ENCODE measurements at regions not wholly inside any gene's neighbourhood (a gene's known extent, or its start where the extent isn't known, plus 50 kb on each side); places are given as distances from the start of the nearest gene placed in this dataset.
"Not testable (repeated sequence)": the region's sequence is repeated elsewhere in the genome, so short reads cannot be mapped to it uniquely, and the experiment has no call there.

DNA sequence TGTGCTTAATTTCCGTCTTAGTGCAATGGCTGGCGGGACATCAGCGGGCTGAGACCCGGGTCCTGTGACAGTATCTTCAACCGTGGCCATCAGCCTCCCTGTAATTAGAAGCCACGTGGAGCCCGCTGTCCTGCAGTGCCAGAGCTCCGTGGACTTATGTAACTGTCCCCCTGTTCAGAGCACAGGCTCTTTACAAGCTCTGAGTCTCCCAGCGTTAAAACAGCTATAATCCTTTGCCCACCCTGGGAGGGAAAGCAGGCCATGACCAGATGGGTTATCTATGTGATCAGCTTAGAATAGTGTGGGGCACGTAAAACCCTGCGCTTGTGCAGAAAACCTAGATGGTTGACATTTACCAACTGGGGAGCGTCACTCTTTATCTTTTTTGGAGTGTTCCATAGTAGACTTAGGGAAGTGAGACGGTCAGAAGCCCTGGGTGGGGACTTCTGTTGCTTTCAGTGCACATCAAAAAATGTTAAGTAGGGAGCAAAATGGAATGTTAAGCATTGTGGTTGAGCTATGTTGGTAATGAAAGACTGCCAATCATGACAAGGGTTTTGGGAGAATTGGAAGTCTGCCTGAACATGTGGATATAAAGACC is 103.5 kb upstream of the CADM1 start:
- 70% methylated on average over 13 of the region's 13 CpGs for WGBS (ENCODE audit: insufficient coverage)
- H3K36me3 Mint-ChIP-seq: no peaks in the 10 kb centered on the region
- peaks cover 0 to 6% of the 10 kb centered on the region in 2 experiments for H3K27me3 ChIP-seq (replicated peaks in 1 of 2; ENCODE audit: control insufficient read depth in 2 of 2, extremely low read depth in 1 of 2, insufficient read depth in 2 of 2, low read length in 1 of 2)
- POLR2A ChIA-PET: no interaction called here
- ATAC-seq (replicated peaks in 1 of 4) (no peak), DNase-seq (no peak)
- peaks cover 6 to 11% of the 10 kb centered on the region in 2 donors for H3K27me3 Mint-ChIP-seq
- CTCF ChIA-PET: no interaction called here
- no peaks in the 10 kb centered on the region for H3K4me1 ChIP-seq (ENCODE audit: control insufficient read depth in 1 of 2, extremely low read depth in 1 of 2, insufficient read depth in 2 of 2, low read length in 2 of 2)
- no peak overlapping the region for H3K27ac ChIP-seq (ENCODE audit: low read length)
- H3K27ac Mint-ChIP-seq: no peak overlapping the region
- H3K4me3 Mint-ChIP-seq: no peak overlapping the region
- H3K4me3 ChIP-seq (ENCODE audit: control insufficient read depth in 1 of 2, extremely low read depth in 1 of 2, low read length in 1 of 2): no peak overlapping the region
- peaks cover 0 to 8% (median 0%) of the 10 kb centered on the region in 3 donors for H3K9me3 Mint-ChIP-seq
- no peaks in the 10 kb centered on the region for H3K9me3 ChIP-seq
- no peaks in the 10 kb centered on the region for H3K36me3 ChIP-seq (ENCODE audit: control insufficient read depth in 2 of 2, extremely low read depth in 1 of 2, insufficient read depth in 1 of 2, low read length in 1 of 2)
- no peaks in the 10 kb centered on the region for H3K4me1 Mint-ChIP-seq

DNA sequence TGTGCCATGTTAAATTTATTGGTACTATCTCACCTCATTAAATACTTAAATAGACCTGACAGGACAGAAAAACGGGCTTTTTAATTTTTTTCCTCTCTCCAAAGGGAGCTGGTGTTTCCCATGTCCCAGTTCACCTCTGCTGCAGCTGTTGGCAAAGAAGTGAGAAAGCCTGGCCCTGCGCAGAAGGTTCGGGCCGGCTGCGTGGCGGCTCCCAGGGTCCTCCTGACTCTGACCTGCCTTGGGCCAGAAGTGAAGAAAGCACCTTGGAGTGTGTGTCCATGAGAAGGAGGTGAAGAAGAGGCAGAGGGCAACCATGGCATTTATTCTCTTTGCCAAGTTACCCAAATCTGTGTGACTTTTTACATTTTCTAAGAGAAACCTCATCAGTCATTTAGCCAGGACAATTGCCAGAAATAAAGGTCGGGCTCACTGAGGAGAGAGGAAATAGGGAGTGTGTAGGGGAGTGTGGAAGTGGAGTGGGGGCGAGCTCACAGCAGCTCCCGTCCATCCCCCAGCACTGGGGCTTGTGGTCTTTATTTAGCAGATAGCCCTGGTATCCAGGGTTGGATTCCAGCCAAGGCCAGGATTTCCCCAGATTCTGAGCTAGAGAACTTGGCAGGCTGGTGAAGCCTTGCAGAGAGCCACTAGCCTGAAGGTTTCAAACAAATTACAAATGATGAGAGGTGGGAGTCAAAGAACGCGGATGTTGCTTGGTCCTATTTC is 102.4 kb upstream of the CADM1 start:
- Mint-ChIP-seq H3K36me3 (no peaks in the 10 kb centered on the region), H3K9me3 (peaks cover 0 to 2% (median 0%) of the 10 kb centered on the region in 3 donors), H3K27me3 (peaks cover 5 to 8% of the 10 kb centered on the region in 2 donors), H3K4me1 (no peaks in the 10 kb centered on the region), H3K4me3 (no peak overlapping the region), H3K27ac (no peak overlapping the region)
- ATAC-seq (replicated peaks in 1 of 4): no peak
- H3K4me3 ChIP-seq (ENCODE audit: control insufficient read depth in 1 of 2, extremely low read depth in 1 of 2, low read length in 1 of 2): no peak overlapping the region
- ChIA-PET POLR2A (no interaction called here), CTCF (no interaction called here)
- DNase-seq: no peak
- H3K9me3 ChIP-seq: no peaks in the 10 kb centered on the region
- H3K4me1 ChIP-seq (ENCODE audit: control insufficient read depth in 1 of 2, extremely low read depth in 1 of 2, insufficient read depth in 2 of 2, low read length in 2 of 2): no peaks in the 10 kb centered on the region
- WGBS (ENCODE audit: insufficient coverage): 25% methylated on average over 2 of the region's 11 CpGs
- no peak overlapping the region for H3K27ac ChIP-seq (ENCODE audit: low read length)
- no peaks in the 10 kb centered on the region for H3K36me3 ChIP-seq (ENCODE audit: control insufficient read depth in 2 of 2, extremely low read depth in 1 of 2, insufficient read depth in 1 of 2, low read length in 1 of 2)
- H3K27me3 ChIP-seq (replicated peaks in 1 of 2; ENCODE audit: control insufficient read depth in 2 of 2, extremely low read depth in 1 of 2, insufficient read depth in 2 of 2, low read length in 1 of 2): peaks cover 0 to 6% of the 10 kb centered on the region in 2 experiments

DNA sequence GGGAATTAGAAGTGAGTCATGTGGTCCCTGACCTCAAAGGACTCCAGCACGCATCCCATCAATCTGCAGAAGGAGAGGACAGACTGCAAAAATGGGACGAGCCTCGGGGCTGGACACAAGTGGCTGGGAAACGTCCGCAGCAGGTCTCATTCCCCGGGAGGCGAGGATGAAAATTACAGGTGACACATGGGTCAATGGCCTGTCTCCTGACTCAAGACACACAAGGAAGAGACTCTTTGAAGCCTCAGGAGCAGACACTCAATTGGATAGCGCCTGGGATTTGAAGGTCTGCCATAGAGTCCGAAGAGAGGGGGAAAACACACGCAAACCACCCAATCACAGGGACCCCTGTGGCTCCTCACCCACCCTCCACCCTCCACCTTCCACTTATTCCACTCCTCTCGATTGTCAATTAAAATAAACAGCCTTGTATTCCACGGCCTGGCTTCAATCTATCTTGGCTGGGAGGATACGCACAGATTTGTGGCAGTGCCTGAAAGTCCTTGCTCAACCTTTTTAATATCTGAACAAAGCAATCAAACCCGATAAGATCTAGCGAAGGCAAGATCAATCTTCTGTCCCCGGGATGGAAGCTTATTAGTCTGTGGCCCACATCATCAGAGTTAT is 101.8 kb upstream of the CADM1 start:
- H3K27ac ChIP-seq (ENCODE audit: low read length): no peak overlapping the region
- H3K4me3 ChIP-seq (ENCODE audit: control insufficient read depth in 1 of 2, extremely low read depth in 1 of 2, low read length in 1 of 2): no peak overlapping the region
- ATAC-seq (replicated peaks in 1 of 4) (no peak), DNase-seq (no peak)
- no peaks in the 10 kb centered on the region for H3K9me3 Mint-ChIP-seq
- H3K27ac Mint-ChIP-seq: no peak overlapping the region
- CTCF ChIA-PET: no interaction called here
- 82% methylated on average over 11 of the region's 16 CpGs for WGBS (ENCODE audit: insufficient coverage)
- no peak overlapping the region for H3K4me3 Mint-ChIP-seq
- H3K27me3 Mint-ChIP-seq: peaks cover 5 to 8% of the 10 kb centered on the region in 2 donors
- H3K4me1 ChIP-seq (ENCODE audit: control insufficient read depth in 1 of 2, extremely low read depth in 1 of 2, insufficient read depth in 2 of 2, low read length in 2 of 2): no peaks in the 10 kb centered on the region
- POLR2A ChIA-PET: no interaction called here
- H3K4me1 Mint-ChIP-seq: no peaks in the 10 kb centered on the region
- peaks cover 0 to 6% of the 10 kb centered on the region in 2 experiments for H3K27me3 ChIP-seq (replicated peaks in 1 of 2; ENCODE audit: control insufficient read depth in 2 of 2, extremely low read depth in 1 of 2, insufficient read depth in 2 of 2, low read length in 1 of 2)
- H3K36me3 Mint-ChIP-seq: no peaks in the 10 kb centered on the region
- H3K9me3 ChIP-seq: no peaks in the 10 kb centered on the region
- H3K36me3 ChIP-seq (ENCODE audit: control insufficient read depth in 2 of 2, extremely low read depth in 1 of 2, insufficient read depth in 1 of 2, low read length in 1 of 2): no peaks in the 10 kb centered on the region

DNA sequence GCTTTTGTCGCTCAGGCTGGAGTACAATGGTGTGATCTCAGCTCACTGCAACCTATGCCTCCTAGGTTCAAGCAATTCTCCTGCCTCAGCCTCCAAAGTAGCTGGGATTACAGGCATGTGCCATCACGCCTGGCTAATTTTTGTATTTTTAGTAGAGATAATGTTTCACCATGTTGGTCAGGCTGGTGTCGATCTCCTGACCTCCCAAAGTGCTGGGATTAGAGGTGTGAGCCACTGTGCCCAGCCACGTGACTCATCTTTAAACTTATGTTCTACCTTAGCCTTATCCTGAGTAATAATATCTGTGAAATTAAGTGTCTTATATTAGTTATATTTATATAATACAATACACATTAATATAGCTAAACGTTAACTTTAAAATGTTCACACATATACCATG is 101.2 kb upstream of the CADM1 start:
- H3K4me3 ChIP-seq (ENCODE audit: control insufficient read depth in 1 of 2, extremely low read depth in 1 of 2, low read length in 1 of 2); H3K27ac Mint-ChIP-seq; H3K4me1 Mint-ChIP-seq; POLR2A ChIA-PET; DNase-seq; H3K27ac ChIP-seq (ENCODE audit: low read length); H3K4me1 ChIP-seq (ENCODE audit: control insufficient read depth in 1 of 2, extremely low read depth in 1 of 2, insufficient read depth in 2 of 2, low read length in 2 of 2); H3K9me3 ChIP-seq; H3K36me3 ChIP-seq (ENCODE audit: control insufficient read depth in 2 of 2, extremely low read depth in 1 of 2, insufficient read depth in 1 of 2, low read length in 1 of 2); H3K27me3 ChIP-seq (replicated peaks in 1 of 2; ENCODE audit: control insufficient read depth in 2 of 2, extremely low read depth in 1 of 2, insufficient read depth in 2 of 2, low read length in 1 of 2); H3K27me3 Mint-ChIP-seq; ATAC-seq (replicated peaks in 1 of 4); H3K4me3 Mint-ChIP-seq; H3K36me3 Mint-ChIP-seq; H3K9me3 Mint-ChIP-seq: not testable (repeated sequence)
- no CpG with 5 or more reads among the region's 5 CpGs for WGBS (ENCODE audit: insufficient coverage)
- CTCF ChIA-PET: interaction anchor here in 1 of 2 donors (0.6 kb wide), 1 partner anchor 486 kb away, joined by 3 read pairs; no protein-coding TSS in a partner anchor

DNA sequence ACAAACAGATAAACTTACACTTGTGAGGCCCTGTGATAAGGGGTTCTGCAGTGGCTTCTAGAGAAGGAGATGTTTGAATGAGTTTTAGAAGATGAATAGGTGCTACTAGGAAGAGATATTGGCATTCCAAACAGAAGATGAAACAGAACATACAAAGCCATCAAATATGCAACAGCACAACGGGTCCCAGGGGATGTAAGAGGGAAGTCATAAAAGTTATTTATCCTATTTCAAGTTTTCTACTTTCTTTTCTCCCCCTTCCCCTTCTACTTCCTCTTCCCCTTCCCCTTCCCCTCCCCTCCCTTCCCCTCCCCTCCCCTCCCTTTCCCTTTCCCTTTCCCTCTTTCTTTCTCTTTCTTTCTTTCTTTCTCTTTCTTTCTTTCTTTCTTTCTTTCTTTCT is 94.9 kb upstream of the CADM1 start:
- no peak overlapping the region for H3K27ac Mint-ChIP-seq
- H3K4me1 Mint-ChIP-seq: no peaks in the 10 kb centered on the region
- POLR2A ChIA-PET: no interaction called here

DNA sequence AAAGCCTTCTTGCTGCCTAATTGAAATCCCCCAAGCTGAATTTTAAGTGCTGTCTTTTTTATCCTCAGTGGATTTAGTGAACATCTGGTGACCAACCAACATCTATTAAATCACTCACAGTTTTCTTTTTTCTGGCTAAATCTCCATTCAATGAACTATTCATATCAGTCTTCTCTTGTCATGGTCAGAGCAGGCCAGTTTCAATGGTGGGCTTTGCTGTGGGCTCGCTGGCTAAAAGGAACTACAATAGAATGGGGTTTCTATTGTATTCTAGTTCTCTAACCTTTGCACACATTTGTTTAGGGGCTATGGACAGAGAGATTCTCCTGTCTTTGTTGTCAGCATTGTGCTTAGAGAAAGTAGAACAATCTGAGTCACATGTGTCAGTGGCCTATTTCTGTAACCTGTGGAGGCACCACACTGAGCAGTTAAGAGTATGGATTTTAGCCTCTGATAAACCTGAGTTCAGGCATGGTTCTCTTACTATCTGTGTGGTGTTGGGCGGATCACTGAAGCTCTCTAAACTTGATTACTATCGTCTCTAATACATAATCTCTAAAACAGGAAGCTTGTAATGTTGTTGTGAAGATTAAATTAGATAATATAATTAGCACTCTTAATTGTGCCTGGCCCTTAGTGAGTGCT is 94.2 kb upstream of the CADM1 start:
- WGBS (ENCODE audit: insufficient coverage): no CpG with 5 or more reads among the region's 3 CpGs
- Mint-ChIP-seq H3K27ac (no peak overlapping the region), H3K36me3 (no peaks in the 10 kb centered on the region), H3K9me3 (peaks cover 0 to 13% (median 2%) of the 10 kb centered on the region in 3 donors), H3K27me3 (peaks cover 0 to 4% of the 10 kb centered on the region in 2 donors), H3K4me3 (no peak overlapping the region), H3K4me1 (no peaks in the 10 kb centered on the region)
- Histone ChIP-seq H3K4me3 (ENCODE audit: control insufficient read depth in 1 of 2, extremely low read depth in 1 of 2, low read length in 1 of 2) (no peak overlapping the region), H3K27me3 (replicated peaks in 1 of 2; ENCODE audit: control insufficient read depth in 2 of 2, extremely low read depth in 1 of 2, insufficient read depth in 2 of 2, low read length in 1 of 2) (peaks cover 0 to 3% of the 10 kb centered on the region in 2 experiments), H3K27ac (ENCODE audit: low read length) (no peak overlapping the region), H3K36me3 (ENCODE audit: control insufficient read depth in 2 of 2, extremely low read depth in 1 of 2, insufficient read depth in 1 of 2, low read length in 1 of 2) (no peaks in the 10 kb centered on the region), H3K4me1 (ENCODE audit: control insufficient read depth in 1 of 2, extremely low read depth in 1 of 2, insufficient read depth in 2 of 2, low read length in 2 of 2) (no peaks in the 10 kb centered on the region), H3K9me3 (no peaks in the 10 kb centered on the region)
- ATAC-seq (replicated peaks in 1 of 4): no peak
- ChIA-PET POLR2A (no interaction called here), CTCF (interaction anchor here in 1 of 2 donors (0.5 kb wide), 1 partner anchor 12 kb away, joined by 3 read pairs; no protein-coding TSS in a partner anchor)
- no peak for DNase-seq

More for the DNA sequence above, 94.9 kb upstream of the CADM1 start:
- Histone ChIP-seq H3K4me1 (ENCODE audit: control insufficient read depth in 1 of 2, extremely low read depth in 1 of 2, insufficient read depth in 2 of 2, low read length in 2 of 2) (no peaks in the 10 kb centered on the region), H3K36me3 (ENCODE audit: control insufficient read depth in 2 of 2, extremely low read depth in 1 of 2, insufficient read depth in 1 of 2, low read length in 1 of 2) (no peaks in the 10 kb centered on the region), H3K27ac (ENCODE audit: low read length) (no peak overlapping the region), H3K27me3 (replicated peaks in 1 of 2; ENCODE audit: control insufficient read depth in 2 of 2, extremely low read depth in 1 of 2, insufficient read depth in 2 of 2, low read length in 1 of 2) (peaks cover 0 to 3% of the 10 kb centered on the region in 2 experiments), H3K9me3 (no peaks in the 10 kb centered on the region), H3K4me3 (ENCODE audit: control insufficient read depth in 1 of 2, extremely low read depth in 1 of 2, low read length in 1 of 2) (no peak overlapping the region)
- CTCF ChIA-PET: interaction anchor here in 1 of 2 donors (0.5 kb wide), 1 partner anchor 13 kb away, joined by 3 read pairs; no protein-coding TSS in a partner anchor
- no CpG with 5 or more reads among the region's 1 CpG for WGBS (ENCODE audit: insufficient coverage)
- peaks cover 0 to 13% (median 2%) of the 10 kb centered on the region in 3 donors for H3K9me3 Mint-ChIP-seq
- DNase-seq: no peak
- no peak for ATAC-seq (replicated peaks in 1 of 4)
- no peak overlapping the region for H3K4me3 Mint-ChIP-seq
- H3K36me3 Mint-ChIP-seq: no peaks in the 10 kb centered on the region
- peaks cover 0 to 4% of the 10 kb centered on the region in 2 donors for H3K27me3 Mint-ChIP-seq
